DND-41 (cell line): ENCODE measurements at regions not wholly inside any gene's neighbourhood (a gene's known extent, or its start where the extent isn't known, plus 50 kb on each side); places are given as distances from the start of the nearest gene placed in this dataset.
"Not testable (repeated sequence)": the region's sequence is repeated elsewhere in the genome, so short reads cannot be mapped to it uniquely, and the experiment has no call there.

Experiments used
- ATAC-seq: fragments of 200-7000 bp; cut with Tn5 transposase; 3 replicates; pipeline ENCODE4 v1.9.1; 2021; ENCODE audit warnings: low read depth; ENCODE audit not compliant: insufficient read depth
- DNase-seq: peaks from one replicate; pipeline ENCODE4 v3.0.0-alpha.2; 2020
- H2AFZ ChIP-seq: 2 replicates; pipeline ENCODE4 v1.6.0; 2012; ENCODE audit warnings: low read depth, low read length
- H3K27ac ChIP-seq: 2 replicates; pipeline ENCODE4 v1.5.1; 2012; ENCODE audit warnings: low read length, inconsistent platforms
- H3K27me3 ChIP-seq: fragments of 200-600 bp; sonication (generic); 2 replicates; pipeline ENCODE4 v1.6.0; 2012; ENCODE audit warnings: low read length, mild to moderate bottlenecking, inconsistent platforms; ENCODE audit not compliant: insufficient read depth, poor library complexity
- H3K36me3 ChIP-seq: 2 replicates; pipeline ENCODE4 v1.5.1; 2012; ENCODE audit warnings: low read length, inconsistent platforms; ENCODE audit not compliant: insufficient read depth
- H3K4me1 ChIP-seq: 2 replicates; pipeline ENCODE4 v1.5.1; 2012; ENCODE audit warnings: mild to moderate bottlenecking, low read length; ENCODE audit not compliant: insufficient read depth
- H3K4me2 ChIP-seq: 2 replicates; pipeline ENCODE4 v1.6.0; 2012; ENCODE audit warnings: mild to moderate bottlenecking, moderate library complexity, low read length, inconsistent platforms; ENCODE audit not compliant: insufficient read depth
- H3K4me3 ChIP-seq, 2 experiments: fragments of 200-600 bp in 1 of 2; shearing (Covaris generic) in 1 of 2; 2 replicates each; pipeline ENCODE4 v1.5.1; 2012 to 2016; ENCODE audit warnings: inconsistent platforms in 2 of 2, low read length in 2 of 2, mild to moderate bottlenecking in 2 of 2, low read depth in 1 of 2, moderate library complexity in 1 of 2
- H3K79me2 ChIP-seq: 2 replicates; pipeline ENCODE4 v1.6.0; 2012; ENCODE audit warnings: low read length, inconsistent platforms; ENCODE audit not compliant: insufficient read depth
- H3K9ac ChIP-seq: 2 replicates; pipeline ENCODE4 v1.6.0; 2012; ENCODE audit warnings: low read depth, mild to moderate bottlenecking, inconsistent platforms, low read length, moderate library complexity
- H3K9me3 ChIP-seq: 2 replicates; pipeline ENCODE4 v1.5.1; 2012; ENCODE audit warnings: low read length, moderate library complexity, mild to moderate bottlenecking, inconsistent platforms; ENCODE audit not compliant: insufficient read depth, severe bottlenecking
- H4K20me1 ChIP-seq: 2 replicates; pipeline ENCODE4 v1.6.0; 2012; ENCODE audit warnings: low read length; ENCODE audit not compliant: insufficient read depth

- H4K20me1 ChIP-seq, H3K27me3 ChIP-seq, H3K79me2 ChIP-seq, H3K36me3 ChIP-seq, H3K4me1 ChIP-seq, ATAC-seq, H2AFZ ChIP-seq, H3K9me3 ChIP-seq, H3K4me3 ChIP-seq, DNase-seq, H3K27ac ChIP-seq, H3K4me2 ChIP-seq, H3K9ac ChIP-seq: not testable (repeated sequence)
Observed at GRCh38 chrY:18461211-18461911, 85.2 kb upstream of the HSFY1 start.

GRCh38 chrY:18464812-18465211, 81.7 kb upstream of the HSFY1 start:
- ATAC-seq, H3K9ac ChIP-seq, H3K79me2 ChIP-seq, H3K4me3 ChIP-seq, H3K27me3 ChIP-seq, H3K4me2 ChIP-seq, H2AFZ ChIP-seq, H3K4me1 ChIP-seq, H4K20me1 ChIP-seq, DNase-seq, H3K36me3 ChIP-seq, H3K27ac ChIP-seq, H3K9me3 ChIP-seq: not testable (repeated sequence)

GRCh38 chrY:18466661-18467060, 79.9 kb upstream of the HSFY1 start:
- H3K36me3 ChIP-seq, H3K79me2 ChIP-seq: not testable (repeated sequence)

GRCh38 chrY:18483354-18483753, 63.2 kb upstream of the HSFY1 start:
- not testable (repeated sequence) for DNase-seq, H3K4me3 ChIP-seq, H3K79me2 ChIP-seq, H3K36me3 ChIP-seq, H3K4me2 ChIP-seq, H3K27me3 ChIP-seq, H2AFZ ChIP-seq, H4K20me1 ChIP-seq, H3K9me3 ChIP-seq, ATAC-seq, H3K9ac ChIP-seq, H3K27ac ChIP-seq, H3K4me1 ChIP-seq

More at GRCh38 chrY:18466661-18467060, 79.9 kb upstream of the HSFY1 start:
- not testable (repeated sequence) for H4K20me1 ChIP-seq, H3K4me1 ChIP-seq, H2AFZ ChIP-seq, H3K27ac ChIP-seq, ATAC-seq, H3K4me2 ChIP-seq, H3K9ac ChIP-seq, DNase-seq, H3K4me3 ChIP-seq, H3K27me3 ChIP-seq, H3K9me3 ChIP-seq
